Omental fat pad (tissue), 3 donors: ENCODE measurements at regions not wholly inside any gene's neighbourhood (a gene's known extent, or its start where the extent isn't known, plus 50 kb on each side); places are given as distances from the start of the nearest gene placed in this dataset.

Experiments
- ATAC-seq: fragments of 150-250 bp; one replicate; pipeline ENCODE4 v1.9.1; 2016; ENCODE audit warnings: mild to moderate bottlenecking, moderate library complexity; ENCODE audit not compliant: low FRiP score
- DNase-seq: peaks from one replicate; pipeline ENCODE4 v3.0.0-alpha.2; 2019; ENCODE audit warnings: low spot score
- CTCF ChIP-seq, 3 donors: fragments of 450-650 bp; IDR thresholded peaks; one replicate each; pipeline ENCODE4 v1.5.1; 2016 to 2017; ENCODE audit warnings: antibody characterized with exemption in 3 of 3, mild to moderate bottlenecking in 3 of 3, moderate library complexity in 2 of 3

GRCh38 chr14:106500571-106500970, 974.2 kb downstream of the TMEM121 start:
- TF ChIP-seq CTCF (IDR thresholded peaks at IDR 0.05) = no peak
- DNase-seq (no peak), ATAC-seq (no peak)

- DNase-seq (no peak), ATAC-seq (no peak)
- no peak for TF ChIP-seq CTCF (IDR thresholded peaks at IDR 0.05)
Observed at GRCh38 chr14:106501898-106502297, 975.5 kb downstream of the TMEM121 start.

DNA sequence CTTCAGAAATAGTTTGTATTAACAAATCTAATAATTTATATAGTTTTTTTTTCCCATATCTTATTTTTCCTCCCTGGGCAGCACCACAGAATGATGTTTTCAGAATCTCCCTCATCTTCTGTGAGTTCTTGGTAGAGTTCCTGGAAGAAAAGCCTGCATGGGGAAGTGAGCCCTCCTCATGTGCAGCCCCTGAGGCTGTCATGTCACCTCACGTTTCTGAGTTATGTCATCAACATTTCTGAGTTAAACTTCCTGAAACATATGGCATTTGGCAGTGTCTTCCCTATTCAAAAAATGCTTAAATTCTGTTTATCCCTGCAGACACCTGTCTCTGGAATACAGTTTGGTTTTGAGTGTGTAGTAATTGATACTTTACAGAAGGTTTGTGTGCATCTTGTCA, 979.0 kb downstream of the TMEM121 start:
- ATAC-seq (no peak), DNase-seq (no peak)
- TF ChIP-seq CTCF (IDR thresholded peaks at IDR 0.05) = no peak

GRCh38 chr14:106506881-106507305, 980.5 kb downstream of the TMEM121 start:
- ATAC-seq (no peak), DNase-seq (no peak)
- no peak for TF ChIP-seq CTCF (IDR thresholded peaks at IDR 0.05)

- no peak for TF ChIP-seq CTCF (IDR thresholded peaks at IDR 0.05)
- ATAC-seq = no peak
- DNase-seq = no peak
Observed at GRCh38 chr14:106507354-106507753, 981.0 kb downstream of the TMEM121 start.

DNA sequence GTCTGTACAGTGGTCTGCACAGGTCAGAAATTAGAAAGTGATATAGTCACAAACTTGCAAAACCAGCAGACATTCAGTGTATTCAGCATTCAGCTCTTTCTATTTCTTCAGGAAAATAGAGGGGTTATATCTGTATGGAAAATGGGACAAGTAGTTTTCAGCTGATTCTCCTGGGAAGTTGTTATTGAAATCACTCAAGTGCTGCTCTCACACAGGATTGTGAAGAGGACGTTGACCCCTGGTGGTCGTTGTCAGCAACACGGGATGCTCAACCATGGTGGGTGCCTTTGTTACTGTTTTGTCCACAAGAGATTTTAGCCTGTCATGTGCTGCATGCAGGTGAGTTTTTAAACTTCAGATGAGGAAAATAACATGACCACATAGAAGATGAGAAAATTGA, 981.8 kb downstream of the TMEM121 start:
- no peak for TF ChIP-seq CTCF (IDR thresholded peaks at IDR 0.05)
- DNase-seq (no peak), ATAC-seq (no peak)

DNA sequence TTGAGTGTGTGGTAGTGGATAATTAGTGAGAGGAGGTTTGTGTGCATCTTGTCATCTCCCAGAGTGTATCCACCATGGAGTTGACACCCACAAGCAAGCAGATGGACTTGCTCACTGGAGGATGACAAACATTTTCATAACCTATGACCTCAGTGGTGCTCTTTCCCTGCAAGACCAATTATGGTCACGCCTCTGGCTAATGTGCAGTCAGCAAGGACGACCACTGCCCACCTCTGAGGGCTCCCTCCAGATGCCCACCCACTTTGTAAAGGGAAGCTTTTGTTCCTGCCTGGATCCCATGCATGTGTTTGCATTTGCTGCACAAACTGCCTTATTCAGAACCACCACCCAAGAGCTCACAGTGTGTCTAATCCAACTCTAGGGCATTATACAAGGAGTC, 982.8 kb downstream of the TMEM121 start:
- DNase-seq = no peak
- ATAC-seq = no peak
- TF ChIP-seq CTCF (IDR thresholded peaks at IDR 0.05) = no peak
